Caco-2 (cell line): ENCODE measurements at regions not wholly inside any gene's neighbourhood (a gene's known extent, or its start where the extent isn't known, plus 50 kb on each side); places are given as distances from the start of the nearest gene placed in this dataset.

Experiments
- BruUV-seq: library from RNA; stranded (reverse); fragments of 400-500 nt; replicated peaks from 2 replicates; lab custom pipeline; 2021; lab: Mats Ljungman, UMichigan
- CTCF ChIA-PET: fragments of 300-600 bp; sonication (Branson Sonifier 250); formaldehyde crosslinking; loops from one replicate; lab custom pipeline; 2022; ENCODE audit warnings: antibody characterized with exemption; lab: Charles Lee
- POLR2A ChIA-PET: fragments of 300-600 bp; sonication (Branson Sonifier 250); formaldehyde crosslinking; loops from one replicate; lab custom pipeline; 2022; ENCODE audit warnings: antibody characterized with exemption; lab: Charles Lee
- DNase-seq, 2 experiments: peaks; one replicate each; pipeline versions ENCODE4 v3.0.0 to v3.0.0-alpha.2; 2020 to 2022
- H3K27me3 ChIP-seq: replicated peaks from 2 replicates; pipeline ENCODE4 v1.6.0; 2011; ENCODE audit warnings: low read length; ENCODE audit not compliant: control insufficient read depth, insufficient read depth
- H3K36me3 ChIP-seq: 2 replicates; pipeline ENCODE4 v1.5.1; 2011; ENCODE audit warnings: low read length; ENCODE audit not compliant: control insufficient read depth, insufficient read depth
- H3K4me1 ChIP-seq: fragments of 250-450 bp; sonication (Bioruptor Pico); 2 replicates; pipeline ENCODE4 v1.5.1; 2020; ENCODE audit warnings: mild to moderate bottlenecking
- H3K4me3 ChIP-seq: 2 replicates; pipeline ENCODE4 v1.5.1; 2011; ENCODE audit warnings: low read depth, mild to moderate bottlenecking, control low read depth, low read length
- H3K9me3 ChIP-seq: fragments of 250-450 bp; sonication (Bioruptor Pico); 2 replicates; pipeline ENCODE4 v1.5.1; 2020; ENCODE audit warnings: mild to moderate bottlenecking, moderate library complexity
- H3K27ac Mint-ChIP-seq: one replicate; pipeline ENCODE4 v1.8.0; 2022; ENCODE audit warnings: mixed read lengths; ENCODE audit not compliant: unreplicated experiment
- H3K27me3 Mint-ChIP-seq: one replicate; pipeline ENCODE4 v1.8.0; 2022; ENCODE audit warnings: mixed read lengths; ENCODE audit not compliant: insufficient read depth, unreplicated experiment
- H3K36me3 Mint-ChIP-seq: one replicate; pipeline ENCODE4 v1.8.0; 2022; ENCODE audit warnings: mild to moderate bottlenecking, mixed read lengths; ENCODE audit not compliant: insufficient read depth, unreplicated experiment
- H3K4me1 Mint-ChIP-seq: one replicate; pipeline ENCODE4 v1.8.0; 2022; ENCODE audit warnings: low read depth, mixed read lengths; ENCODE audit not compliant: unreplicated experiment
- H3K4me3 Mint-ChIP-seq: one replicate; pipeline ENCODE4 v1.8.0; 2022; ENCODE audit warnings: mild to moderate bottlenecking, moderate library complexity, mixed read lengths; ENCODE audit not compliant: unreplicated experiment
- H3K9me3 Mint-ChIP-seq: one replicate; pipeline ENCODE4 v1.8.0; 2022; ENCODE audit warnings: mixed read lengths; ENCODE audit not compliant: unreplicated experiment
- intact Hi-C: fragments of 100-400 bp; cut with micrococcal nuclease; formaldehyde crosslinking; loops from one replicate; pipeline ENCODE4 v1.10.0; 2022; ENCODE audit not compliant: unreplicated experiment
- TF ChIP-seq, protein P1 (sequence below), 2 experiments: fragments of 200-600 bp in 1 of 2; IDR thresholded peaks; 1 replicate in 1 of 2; 2 replicates in 1 of 2; pipeline versions ENCODE4 v1.5.1 to v1.8.0; 2011 to 2022; ENCODE audit warnings: antibody characterized with exemption in 1 of 2, control low read depth in 1 of 2, inconsistent platforms in 1 of 2, low read depth in 1 of 2, low read length in 1 of 2, mild to moderate bottlenecking in 1 of 2, moderate library complexity in 1 of 2; ENCODE audit not compliant: insufficient read depth in 1 of 2, severe bottlenecking in 1 of 2, unreplicated experiment in 1 of 2

DNA sequence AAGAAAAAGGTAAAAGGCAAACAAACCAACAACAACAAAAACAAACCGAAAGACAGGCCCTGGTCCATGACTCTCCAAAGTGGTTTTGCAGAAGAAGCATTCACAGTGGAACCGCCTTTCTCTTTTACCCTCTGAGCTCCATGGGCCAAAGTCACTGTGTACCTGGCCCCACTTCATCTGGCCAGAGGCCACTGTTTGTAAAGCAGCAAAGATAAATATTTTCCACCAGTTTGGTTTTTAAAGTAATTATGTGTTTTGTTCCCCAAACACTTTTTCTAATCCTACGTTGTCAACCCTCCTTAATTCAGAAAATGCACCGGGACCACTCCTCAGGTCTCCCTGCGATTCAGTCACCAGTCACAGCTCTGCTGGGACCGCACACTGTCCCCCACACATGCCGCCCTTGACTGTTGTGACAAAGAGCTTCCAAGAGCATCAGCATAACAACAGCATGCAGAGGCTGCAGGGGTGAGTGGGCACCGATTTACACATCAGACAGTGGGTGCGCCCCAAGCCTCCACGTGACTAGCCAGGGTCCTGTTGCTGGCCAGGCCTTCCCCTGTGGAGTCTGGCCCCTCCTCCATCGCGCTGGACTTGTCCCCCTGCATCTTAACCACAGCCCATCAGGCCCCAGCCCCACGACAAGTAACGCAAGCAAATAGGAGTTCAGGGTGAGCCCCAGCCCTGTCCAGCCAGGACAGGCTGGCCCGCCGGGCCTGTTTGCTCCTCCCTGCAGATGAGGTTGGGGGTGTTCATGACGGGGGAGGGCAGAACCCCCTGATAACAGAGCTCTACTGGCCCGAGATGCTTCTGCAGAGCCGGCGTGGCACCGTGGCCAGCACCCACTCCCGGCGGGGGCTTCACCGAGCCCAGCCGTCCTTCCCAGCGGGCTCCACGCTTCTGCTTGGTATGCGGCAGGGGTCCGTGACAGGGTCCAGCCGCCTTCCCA, 65.2 kb upstream of the DIO3 start:
- no peaks in the 10 kb centered on the region for H3K4me1 ChIP-seq
- BruUV-seq: no TSS peak
- DNase-seq: peak in 1 of 2 experiments; percentile 17
- Mint-ChIP-seq H3K36me3 (no peaks in the 10 kb centered on the region), H3K27me3 (no peaks in the 10 kb centered on the region), H3K4me3 (no peak overlapping the region), H3K9me3 (no peaks in the 10 kb centered on the region), H3K27ac (no peak overlapping the region), H3K4me1 (no peaks in the 10 kb centered on the region)
- ChIA-PET CTCF (no interaction called here), POLR2A (no interaction called here)
- intact Hi-C loops: no loop called here
- no peaks in the 10 kb centered on the region for H3K9me3 ChIP-seq
- TF ChIP-seq, protein P1, sequence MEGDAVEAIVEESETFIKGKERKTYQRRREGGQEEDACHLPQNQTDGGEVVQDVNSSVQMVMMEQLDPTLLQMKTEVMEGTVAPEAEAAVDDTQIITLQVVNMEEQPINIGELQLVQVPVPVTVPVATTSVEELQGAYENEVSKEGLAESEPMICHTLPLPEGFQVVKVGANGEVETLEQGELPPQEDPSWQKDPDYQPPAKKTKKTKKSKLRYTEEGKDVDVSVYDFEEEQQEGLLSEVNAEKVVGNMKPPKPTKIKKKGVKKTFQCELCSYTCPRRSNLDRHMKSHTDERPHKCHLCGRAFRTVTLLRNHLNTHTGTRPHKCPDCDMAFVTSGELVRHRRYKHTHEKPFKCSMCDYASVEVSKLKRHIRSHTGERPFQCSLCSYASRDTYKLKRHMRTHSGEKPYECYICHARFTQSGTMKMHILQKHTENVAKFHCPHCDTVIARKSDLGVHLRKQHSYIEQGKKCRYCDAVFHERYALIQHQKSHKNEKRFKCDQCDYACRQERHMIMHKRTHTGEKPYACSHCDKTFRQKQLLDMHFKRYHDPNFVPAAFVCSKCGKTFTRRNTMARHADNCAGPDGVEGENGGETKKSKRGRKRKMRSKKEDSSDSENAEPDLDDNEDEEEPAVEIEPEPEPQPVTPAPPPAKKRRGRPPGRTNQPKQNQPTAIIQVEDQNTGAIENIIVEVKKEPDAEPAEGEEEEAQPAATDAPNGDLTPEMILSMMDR (IDR thresholded peaks at IDR 0.05; ENCODE audit: insufficient read depth in 1 of 2, low read depth in 1 of 2, low read length in 1 of 2, severe bottlenecking in 1 of 2, unreplicated experiment in 1 of 2): no peak
- H3K27me3 ChIP-seq: no peaks in the 10 kb centered on the region
- H3K36me3 ChIP-seq: no peaks in the 10 kb centered on the region
- no peak overlapping the region for H3K4me3 ChIP-seq

DNA sequence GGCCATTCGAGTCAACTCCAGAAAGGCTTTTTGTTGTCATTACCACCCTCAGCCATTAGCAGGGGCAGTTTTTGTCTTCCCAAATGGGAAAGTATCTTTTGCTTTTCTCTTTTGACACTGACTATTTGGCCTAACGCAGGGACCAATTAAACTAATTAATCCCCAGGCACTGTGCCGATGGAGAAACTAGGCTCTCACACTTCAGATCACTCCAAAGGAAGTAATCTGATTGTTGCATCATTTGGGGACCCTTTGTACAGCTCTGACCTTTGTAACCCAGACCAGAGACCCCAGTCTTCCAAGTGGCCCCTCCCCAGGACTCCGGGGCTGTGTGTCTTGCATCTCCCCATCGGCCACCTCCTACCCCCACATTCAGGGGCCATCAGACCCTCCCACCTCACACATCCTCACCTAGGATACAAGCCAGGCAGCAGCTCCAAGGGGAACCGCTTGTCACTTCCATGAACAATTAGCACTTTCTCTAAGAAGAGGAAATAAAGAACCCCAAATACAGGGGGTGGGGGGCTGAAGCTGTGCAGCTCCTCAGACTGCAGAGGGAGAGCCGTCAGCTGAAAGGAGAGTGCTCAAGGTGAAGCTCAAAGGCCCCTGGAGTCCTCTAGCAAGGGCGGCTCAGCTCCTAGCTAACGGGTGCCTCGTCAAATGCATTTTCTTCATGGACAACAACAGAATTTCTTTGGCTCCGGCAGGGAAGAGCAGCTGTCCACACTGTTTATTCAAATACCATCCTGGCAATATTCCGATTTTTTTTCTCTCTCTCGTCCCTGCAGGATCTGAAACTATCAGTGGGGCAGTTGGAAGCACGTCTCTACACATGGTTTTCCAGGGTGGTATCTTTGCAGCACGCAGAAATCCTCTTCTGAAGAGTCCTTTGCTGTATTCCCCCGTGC, 64.3 kb upstream of the DIO3 start:
- no TSS peak for BruUV-seq
- Histone ChIP-seq H3K36me3 (no peaks in the 10 kb centered on the region), H3K27me3 (no peaks in the 10 kb centered on the region), H3K4me3 (no peak overlapping the region), H3K9me3 (no peaks in the 10 kb centered on the region), H3K4me1 (no peaks in the 10 kb centered on the region)
- ChIA-PET POLR2A (no interaction called here), CTCF (no interaction called here)
- H3K4me1 Mint-ChIP-seq: no peaks in the 10 kb centered on the region
- H3K27me3 Mint-ChIP-seq: no peaks in the 10 kb centered on the region
- intact Hi-C loops: no loop called here
- H3K4me3 Mint-ChIP-seq: no peak overlapping the region
- TF ChIP-seq, protein P1 (IDR thresholded peaks at IDR 0.05; ENCODE audit: insufficient read depth in 1 of 2, low read depth in 1 of 2, low read length in 1 of 2, severe bottlenecking in 1 of 2, unreplicated experiment in 1 of 2): no peak
- DNase-seq: no peak
- H3K27ac Mint-ChIP-seq: no peak overlapping the region
- no peaks in the 10 kb centered on the region for H3K36me3 Mint-ChIP-seq
- H3K9me3 Mint-ChIP-seq: no peaks in the 10 kb centered on the region
